Ascending aorta (tissue), 2 donors: ENCODE measurements at regions not wholly inside any gene's neighbourhood (a gene's known extent, or its start where the extent isn't known, plus 50 kb on each side); places are given as distances from the start of the nearest gene placed in this dataset.
"Not testable (repeated sequence)": the region's sequence is repeated elsewhere in the genome, so short reads cannot be mapped to it uniquely, and the experiment has no call there.

ENCODE experiments used
- DNase-seq, 2 donors: peaks; one replicate each; pipeline ENCODE4 v3.0.0-alpha.2; 2019; ENCODE audit warnings: low spot score in 2 of 2
- H3K27ac ChIP-seq, 2 donors: fragments of 200-600 bp; sonication (generic); one replicate each; pipeline ENCODE4 v1.5.1; 2016 to 2017; ENCODE audit warnings: mild to moderate bottlenecking in 1 of 2
- H3K27me3 ChIP-seq: fragments of 200-600 bp; sonication (generic); one replicate; pipeline ENCODE4 v1.5.1; 2017
- H3K36me3 ChIP-seq, 2 donors: fragments of 200-600 bp; sonication (generic); one replicate each; pipeline ENCODE4 v1.5.1; 2016
- H3K4me1 ChIP-seq, 2 donors: fragments of 200-600 bp; sonication (generic); one replicate each; pipeline ENCODE4 v1.5.1; 2016 to 2017; ENCODE audit warnings: mild to moderate bottlenecking in 1 of 2
- H3K4me3 ChIP-seq, 2 donors: fragments of 200-600 bp; sonication (generic); one replicate each; pipeline ENCODE4 v1.5.1; 2016 to 2017; ENCODE audit warnings: mild to moderate bottlenecking in 1 of 2
- H3K9me3 ChIP-seq, 2 donors: fragments of 200-600 bp; sonication (generic); one replicate each; pipeline ENCODE4 v1.5.1; 2016
- intact Hi-C: fragments of 100-400 bp; cut with DNase I; formaldehyde crosslinking; loops from one replicate; pipeline ENCODE4 v1.15.1; 2023
- TF ChIP-seq, protein P1 (sequence below), 3 experiments: fragments of 200-600 bp in 2 of 3; fragments of 450-650 bp in 1 of 3; sonication (generic) in 2 of 3; IDR thresholded peaks; one replicate each; pipeline ENCODE4 v1.5.1; 2016 to 2019; ENCODE audit warnings: antibody characterized with exemption in 3 of 3, mild to moderate bottlenecking in 1 of 3, moderate library complexity in 1 of 3

DNA sequence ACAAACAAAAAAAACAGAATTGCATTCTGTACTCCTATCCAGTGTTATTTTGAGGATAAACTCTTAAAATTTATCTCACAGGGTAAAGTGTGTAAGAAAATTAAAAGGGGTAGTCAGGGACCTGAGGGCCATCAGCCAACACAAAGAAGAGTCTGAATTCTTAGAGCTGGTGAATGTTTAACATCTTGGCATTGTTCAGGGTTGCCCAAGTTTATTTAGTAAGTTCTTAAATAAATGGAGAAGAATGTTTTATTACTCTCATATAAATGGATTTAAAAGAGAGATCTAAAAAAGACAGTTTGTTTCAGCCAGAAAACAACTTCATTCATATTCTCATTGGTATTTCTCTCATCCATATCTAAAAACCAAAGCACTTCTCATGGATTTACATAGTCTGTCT is 171.7 kb downstream of the LACC1 start:
- H3K27ac ChIP-seq, result peak overlapping the region; percentile 9 to 14
- H3K4me1 ChIP-seq, result peaks cover 0 to 25% of the 10 kb centered on the region in 2 donors
- no peaks in the 10 kb centered on the region for H3K9me3 ChIP-seq
- no peak for DNase-seq
- no peaks in the 10 kb centered on the region for H3K36me3 ChIP-seq
- intact Hi-C loops, result loop anchor here (5.0 kb wide), 4 partner anchors 66 to 321 kb away; partner anchors contain the start of gene SERP2
- H3K4me3 ChIP-seq, result no peak overlapping the region
- TF ChIP-seq, protein P1, sequence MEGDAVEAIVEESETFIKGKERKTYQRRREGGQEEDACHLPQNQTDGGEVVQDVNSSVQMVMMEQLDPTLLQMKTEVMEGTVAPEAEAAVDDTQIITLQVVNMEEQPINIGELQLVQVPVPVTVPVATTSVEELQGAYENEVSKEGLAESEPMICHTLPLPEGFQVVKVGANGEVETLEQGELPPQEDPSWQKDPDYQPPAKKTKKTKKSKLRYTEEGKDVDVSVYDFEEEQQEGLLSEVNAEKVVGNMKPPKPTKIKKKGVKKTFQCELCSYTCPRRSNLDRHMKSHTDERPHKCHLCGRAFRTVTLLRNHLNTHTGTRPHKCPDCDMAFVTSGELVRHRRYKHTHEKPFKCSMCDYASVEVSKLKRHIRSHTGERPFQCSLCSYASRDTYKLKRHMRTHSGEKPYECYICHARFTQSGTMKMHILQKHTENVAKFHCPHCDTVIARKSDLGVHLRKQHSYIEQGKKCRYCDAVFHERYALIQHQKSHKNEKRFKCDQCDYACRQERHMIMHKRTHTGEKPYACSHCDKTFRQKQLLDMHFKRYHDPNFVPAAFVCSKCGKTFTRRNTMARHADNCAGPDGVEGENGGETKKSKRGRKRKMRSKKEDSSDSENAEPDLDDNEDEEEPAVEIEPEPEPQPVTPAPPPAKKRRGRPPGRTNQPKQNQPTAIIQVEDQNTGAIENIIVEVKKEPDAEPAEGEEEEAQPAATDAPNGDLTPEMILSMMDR (IDR thresholded peaks at IDR 0.05), result no peak
- no peaks in the 10 kb centered on the region for H3K27me3 ChIP-seq

DNA sequence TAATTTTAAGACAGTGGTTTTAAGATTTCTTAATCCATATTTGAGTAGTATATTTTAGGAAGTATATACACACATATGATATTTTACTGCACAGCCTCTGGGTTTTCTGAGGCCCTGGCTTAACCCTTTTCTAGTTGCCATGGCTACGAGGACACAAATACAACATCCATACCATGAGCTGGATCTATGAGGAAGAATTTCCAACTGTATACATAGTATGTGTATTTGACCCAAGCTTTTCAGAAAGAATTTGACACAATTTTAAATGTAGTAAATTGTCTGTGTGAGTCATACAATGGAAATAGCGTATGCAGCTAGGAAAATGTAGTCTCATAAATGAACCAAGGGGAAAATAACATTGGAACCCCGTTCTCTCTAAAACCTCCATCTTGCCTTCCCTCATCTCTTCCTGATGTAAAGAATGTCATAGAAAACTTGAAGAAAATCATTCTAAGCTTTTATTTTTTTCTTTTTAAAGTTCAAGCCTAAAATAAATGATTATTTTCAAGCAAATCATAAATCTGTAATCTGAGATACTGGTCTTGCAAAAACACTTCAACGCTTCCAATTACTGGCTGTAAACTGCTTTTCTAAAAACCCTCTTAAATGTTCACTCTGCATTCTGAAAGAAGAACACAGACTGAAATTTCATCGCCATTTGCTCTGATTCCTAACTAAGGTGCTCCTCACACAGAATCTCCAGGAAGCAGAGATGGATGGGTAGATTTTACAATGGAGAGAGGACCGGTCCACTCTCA is 172.4 kb downstream of the LACC1 start:
- peak overlapping the region; percentile 14 to 55 for H3K27ac ChIP-seq
- no peaks in the 10 kb centered on the region for H3K27me3 ChIP-seq
- TF ChIP-seq, protein P1 (IDR thresholded peaks at IDR 0.05), result no peak
- H3K36me3 ChIP-seq, result no peaks in the 10 kb centered on the region
- H3K9me3 ChIP-seq, result no peaks in the 10 kb centered on the region
- no peak for DNase-seq
- no peak overlapping the region for H3K4me3 ChIP-seq
- intact Hi-C loops, result loop anchor here (5.0 kb wide), 4 partner anchors 65 to 320 kb away; partner anchors contain the start of gene SERP2
- peaks cover 0 to 25% of the 10 kb centered on the region in 2 donors for H3K4me1 ChIP-seq

DNA sequence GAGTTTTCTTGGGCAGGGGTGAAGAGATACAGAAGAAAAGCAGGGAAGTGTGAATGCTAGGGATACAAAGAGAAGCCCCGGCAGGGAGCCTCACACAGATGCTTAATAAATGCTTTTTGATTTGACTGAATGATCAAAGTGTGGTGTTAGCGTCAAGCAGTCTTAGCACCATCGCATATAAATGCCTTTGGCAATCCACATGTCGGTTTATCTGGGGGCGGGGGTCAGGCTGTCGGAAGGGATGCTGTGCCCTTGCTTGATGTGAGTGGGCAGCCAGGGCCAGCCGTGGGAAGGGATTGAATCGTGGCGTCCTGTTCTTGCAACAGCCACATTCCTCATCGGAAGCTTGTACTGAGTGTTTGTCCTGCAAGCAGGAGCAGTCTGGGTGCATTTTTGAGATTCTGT is 173.1 kb downstream of the LACC1 start:
- DNase-seq, result peak in 1 of 2 donors; percentile 67
- intact Hi-C loops, result loop anchor here (5.0 kb wide), 4 partner anchors 65 to 320 kb away; partner anchors contain the start of gene SERP2
- no peaks in the 10 kb centered on the region for H3K36me3 ChIP-seq
- peak overlapping the region; percentile 11 to 55 for H3K27ac ChIP-seq
- no peak overlapping the region for H3K4me3 ChIP-seq
- peaks cover 0 to 25% of the 10 kb centered on the region in 2 donors for H3K4me1 ChIP-seq
- H3K9me3 ChIP-seq, result no peaks in the 10 kb centered on the region
- TF ChIP-seq, protein P1 (IDR thresholded peaks at IDR 0.05), result no peak
- no peaks in the 10 kb centered on the region for H3K27me3 ChIP-seq

DNA sequence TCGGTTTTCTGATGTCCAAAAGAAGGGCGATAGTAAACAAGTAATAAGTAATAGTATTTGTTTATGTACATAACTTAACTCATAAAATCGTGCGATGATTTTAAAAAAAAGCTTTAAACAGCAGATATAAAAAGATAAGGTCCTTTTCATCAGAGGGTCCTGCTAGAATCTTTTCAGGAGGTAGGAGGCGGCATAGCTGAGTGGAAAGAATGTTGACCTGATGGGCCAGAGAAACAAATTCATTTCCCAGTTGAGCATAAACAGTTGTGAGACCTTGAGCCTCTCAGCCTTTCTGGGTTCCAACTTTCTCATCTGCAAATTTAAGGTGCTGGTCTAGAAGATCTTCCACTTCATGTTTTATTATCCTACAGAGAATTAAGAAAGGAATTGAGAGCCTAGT is 173.5 kb downstream of the LACC1 start:
- H3K4me1 ChIP-seq, result peaks cover 0 to 26% of the 10 kb centered on the region in 2 donors
- H3K27me3 ChIP-seq, result no peaks in the 10 kb centered on the region
- H3K4me3 ChIP-seq, result no peak overlapping the region
- H3K9me3 ChIP-seq, result no peaks in the 10 kb centered on the region
- no peak for DNase-seq
- TF ChIP-seq, protein P1 (IDR thresholded peaks at IDR 0.05), result no peak
- peak overlapping the region in 1 of 2 donors; percentile 55 for H3K27ac ChIP-seq
- H3K36me3 ChIP-seq, result no peaks in the 10 kb centered on the region
- intact Hi-C loops, result loop anchor here (5.0 kb wide), 4 partner anchors 64 to 319 kb away; partner anchors contain the start of gene SERP2

DNA sequence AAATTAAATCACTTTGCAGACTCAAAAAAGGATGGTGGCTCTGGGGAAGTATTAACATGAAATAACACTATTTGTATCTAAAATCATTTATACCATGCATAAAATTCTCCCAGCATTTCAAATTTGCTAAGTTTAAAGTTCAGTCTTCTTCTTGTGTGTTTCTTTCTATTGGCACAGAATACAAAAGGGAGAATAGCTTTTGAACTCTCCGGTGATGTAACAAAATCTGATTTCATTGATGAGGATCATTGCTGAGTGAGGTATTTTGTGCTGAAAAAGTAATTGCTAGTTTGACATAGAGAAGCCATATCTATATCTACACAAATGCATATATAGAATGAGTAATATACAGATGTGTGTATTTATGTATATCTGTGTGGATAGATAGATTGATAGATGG is 174.8 kb downstream of the LACC1 start:
- Histone ChIP-seq H3K27ac (no peak overlapping the region), H3K4me1 (peaks cover 0 to 30% of the 10 kb centered on the region in 2 donors), H3K36me3 (no peaks in the 10 kb centered on the region), H3K27me3 (no peaks in the 10 kb centered on the region), H3K4me3 (no peak overlapping the region), H3K9me3 (no peaks in the 10 kb centered on the region)
- no peak for DNase-seq
- TF ChIP-seq, protein P1 (IDR thresholded peaks at IDR 0.05), result no peak
- intact Hi-C loops, result loop anchor here (5.0 kb wide), 4 partner anchors 63 to 318 kb away; partner anchors contain the start of gene SERP2

DNA sequence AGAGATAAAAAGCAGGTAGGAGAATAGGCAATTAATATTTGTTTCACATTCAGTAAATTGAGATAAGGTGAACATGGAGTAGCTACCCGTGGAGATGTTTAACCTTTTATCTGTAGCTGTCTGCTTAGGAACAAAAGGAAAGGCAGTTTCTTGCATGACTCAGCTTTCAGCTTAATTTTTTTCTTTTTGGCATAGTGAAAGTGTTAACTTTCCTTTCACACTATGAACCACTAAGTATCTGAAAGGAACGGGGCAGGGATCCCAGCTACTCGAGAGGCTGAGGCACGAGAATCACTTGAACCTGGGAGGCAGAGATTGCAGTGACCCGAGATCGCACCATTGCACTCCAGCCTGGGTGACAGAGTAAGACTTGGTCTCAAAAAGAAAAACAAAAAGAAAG is 176.0 kb downstream of the LACC1 start:
- Histone ChIP-seq H3K4me3 (peak overlapping the region in 1 of 2 donors; percentile 31), H3K4me1 (peaks cover 0 to 30% of the 10 kb centered on the region in 2 donors)
- H3K9me3 ChIP-seq, H3K36me3 ChIP-seq, H3K27me3 ChIP-seq, DNase-seq, intact Hi-C loops, H3K27ac ChIP-seq: not testable (repeated sequence)
